ENCODE measurements at regions not wholly inside any gene's neighbourhood (a gene's known extent, or its start where the extent isn't known, plus 50 kb on each side); places are given as distances from the start of the nearest gene placed in this dataset.

DNA sequence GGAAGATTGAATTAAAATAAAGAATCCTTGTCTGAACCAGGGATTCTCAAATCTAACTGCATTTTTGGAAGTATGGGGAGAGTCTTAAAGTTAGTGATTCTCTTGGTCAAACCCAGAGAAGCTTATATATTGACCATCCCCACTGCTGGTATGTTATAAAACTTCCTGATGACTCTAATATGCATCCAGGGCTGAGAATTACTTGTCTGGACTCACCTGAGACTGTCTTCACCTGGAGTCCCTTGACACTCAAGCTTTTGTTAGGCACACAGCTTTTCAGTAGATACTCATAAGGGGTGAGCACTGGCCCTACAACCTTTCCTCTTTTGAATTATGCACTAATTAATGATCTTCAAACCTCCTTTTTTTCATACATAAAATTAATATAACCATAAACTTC, 149.6 kb upstream of the GULP1 start:
- TF ChIP-seq, protein P1, sequence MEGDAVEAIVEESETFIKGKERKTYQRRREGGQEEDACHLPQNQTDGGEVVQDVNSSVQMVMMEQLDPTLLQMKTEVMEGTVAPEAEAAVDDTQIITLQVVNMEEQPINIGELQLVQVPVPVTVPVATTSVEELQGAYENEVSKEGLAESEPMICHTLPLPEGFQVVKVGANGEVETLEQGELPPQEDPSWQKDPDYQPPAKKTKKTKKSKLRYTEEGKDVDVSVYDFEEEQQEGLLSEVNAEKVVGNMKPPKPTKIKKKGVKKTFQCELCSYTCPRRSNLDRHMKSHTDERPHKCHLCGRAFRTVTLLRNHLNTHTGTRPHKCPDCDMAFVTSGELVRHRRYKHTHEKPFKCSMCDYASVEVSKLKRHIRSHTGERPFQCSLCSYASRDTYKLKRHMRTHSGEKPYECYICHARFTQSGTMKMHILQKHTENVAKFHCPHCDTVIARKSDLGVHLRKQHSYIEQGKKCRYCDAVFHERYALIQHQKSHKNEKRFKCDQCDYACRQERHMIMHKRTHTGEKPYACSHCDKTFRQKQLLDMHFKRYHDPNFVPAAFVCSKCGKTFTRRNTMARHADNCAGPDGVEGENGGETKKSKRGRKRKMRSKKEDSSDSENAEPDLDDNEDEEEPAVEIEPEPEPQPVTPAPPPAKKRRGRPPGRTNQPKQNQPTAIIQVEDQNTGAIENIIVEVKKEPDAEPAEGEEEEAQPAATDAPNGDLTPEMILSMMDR (IDR thresholded peaks at IDR 0.05), result no peak
- TF ChIP-seq POLR2A (IDR thresholded peaks at IDR 0.05), result no peak

Measured in heart left ventricle (tissue), 13 donors.